Motor neuron (in vitro differentiated cells): ENCODE measurements at regions not wholly inside any gene's neighbourhood (a gene's known extent, or its start where the extent isn't known, plus 50 kb on each side); places are given as distances from the start of the nearest gene placed in this dataset.

Experiments used
- ATAC-seq, 8 experiments: fragments of 200-7000 bp; cut with Tn5 transposase; replicated peaks in 6 of 8; 2 replicates each; pipeline ENCODE4 v1.8.0; 2021; ENCODE audit warnings: mild to moderate bottlenecking in 8 of 8, moderate library complexity in 8 of 8
- H3K27ac ChIP-seq, 2 donors: fragments of 250-450 bp; sonication (Bioruptor Pico); 2 replicates each; pipeline ENCODE4 v1.9.0; 2021; ENCODE audit warnings: antibody characterized with exemption in 2 of 2, mild to moderate bottlenecking in 2 of 2, moderate library complexity in 1 of 2
- H3K4me1 ChIP-seq, 2 donors: fragments of 250-450 bp; sonication (Bioruptor Pico); replicated peaks in 1 of 2; 2 replicates each; pipeline ENCODE4 v1.6.1; 2021; ENCODE audit warnings: antibody characterized with exemption in 2 of 2, mild to moderate bottlenecking in 2 of 2, moderate library complexity in 1 of 2
- H3K4me3 ChIP-seq, 5 donors: fragments of 250-450 bp; sonication (Bioruptor Pico); 2 replicates each; pipeline ENCODE4 v1.9.0; 2021; ENCODE audit warnings: antibody characterized with exemption in 5 of 5, mild to moderate bottlenecking in 5 of 5, moderate library complexity in 4 of 5
- WGBS, 10 experiments: fragments of 450-650 bp; shearing (Covaris generic); methylation state at CpG; one replicate each; pipeline ENCODE4 v1.0.0; 2022; 5-methylcytosine and 5-hydroxymethylcytosine counted together
- in situ Hi-C, 9 experiments: fragments of 400-800 bp; cut with MboI; loops; one replicate each; pipeline ENCODE4 v1.15.0; 2021; ENCODE audit warnings: low sequenced_read_pairs in 9 of 9, low pct_unique_long_range_greater_than_20kb in 2 of 9; ENCODE audit not compliant: unreplicated experiment in 9 of 9

GRCh38 chr12:58242796-58243630, 301.6 kb downstream of the ATP23 start:
- WGBS, 10 experiments, result 5 to 98% (median 44%) methylated on average over 1 to 4 of the region's 4 CpGs; no CpG with 5 or more reads in 1 of the 10 experiments
- no peak overlapping the region for H3K4me3 ChIP-seq
- in situ Hi-C loops, result no loop called here
- peaks cover 0 to 2% of the 10 kb centered on the region in 2 donors for H3K4me1 ChIP-seq
- ATAC-seq, result peak in 7 of 8 experiments; percentile 39 to 96 (median 92)
- H3K27ac ChIP-seq, result no peak overlapping the region

- no peak for ATAC-seq
- 72 to 100% (median 89%) methylated on average over 1 to 4 of the region's 4 CpGs; no CpG with 5 or more reads in 1 of the 10 experiments for WGBS, 10 experiments
- no peak overlapping the region for H3K27ac ChIP-seq
- H3K4me1 ChIP-seq, result peaks cover 0 to 10% of the 10 kb centered on the region in 2 donors
- H3K4me3 ChIP-seq, result no peak overlapping the region
- in situ Hi-C loops, result no loop called here
Measured at GRCh38 chr12:58247633-58248032, 306.3 kb downstream of the ATP23 start.

GRCh38 chr12:58248599-58248998, 307.2 kb downstream of the ATP23 start:
- in situ Hi-C loops, result no loop called here
- no peak for ATAC-seq
- 63 to 100% (median 94%) methylated on average over 1 to 3 of the region's 3 CpGs; no CpG with 5 or more reads in 1 of the 10 experiments for WGBS, 10 experiments

GRCh38 chr12:58249610-58250009, 308.2 kb downstream of the ATP23 start:
- Histone ChIP-seq H3K4me1 (peaks cover 0 to 8% of the 10 kb centered on the region in 2 donors), H3K27ac (no peak overlapping the region), H3K4me3 (no peak overlapping the region)
- ATAC-seq, result no peak
- WGBS, 10 experiments, result 19 to 100% (median 71%) methylated on average over 2 of the region's 2 CpGs; no CpG with 5 or more reads in 3 of the 10 experiments
- in situ Hi-C loops, result no loop called here

More at GRCh38 chr12:58248599-58248998, 307.2 kb downstream of the ATP23 start:
- Histone ChIP-seq H3K27ac (no peak overlapping the region), H3K4me1 (peaks cover 0 to 8% of the 10 kb centered on the region in 2 donors), H3K4me3 (no peak overlapping the region)

GRCh38 chr12:58250077-58250476, 308.7 kb downstream of the ATP23 start:
- in situ Hi-C loops, result no loop called here
- H3K4me1 ChIP-seq, result peaks cover 0 to 8% of the 10 kb centered on the region in 2 donors
- no peak overlapping the region for H3K4me3 ChIP-seq
- peak in 2 of 8 experiments; percentile 51 to 65 for ATAC-seq
- WGBS, 10 experiments, result 7 to 100% (median 75%) methylated on average over 2 to 5 of the region's 5 CpGs; no CpG with 5 or more reads in 2 of the 10 experiments
- no peak overlapping the region for H3K27ac ChIP-seq

GRCh38 chr12:58252914-58253313, 311.5 kb downstream of the ATP23 start:
- Histone ChIP-seq H3K4me3 (no peak overlapping the region), H3K27ac (no peak overlapping the region), H3K4me1 (peaks cover 0 to 8% of the 10 kb centered on the region in 2 donors)
- ATAC-seq, result no peak
- in situ Hi-C loops, result no loop called here
- WGBS, 10 experiments, result 20 to 100% (median 85%) methylated on average over 1 to 2 of the region's 2 CpGs

GRCh38 chr12:58253663-58254062, 312.3 kb downstream of the ATP23 start:
- peak in 1 of 8 experiments; percentile 30 for ATAC-seq
- in situ Hi-C loops, result no loop called here
- WGBS, 10 experiments, result 18 to 71% (median 55%) methylated on average over 1 of the region's 1 CpG; no CpG with 5 or more reads in 4 of the 10 experiments

GRCh38 chr12:58254463-58255100, 313.2 kb downstream of the ATP23 start:
- in situ Hi-C loops, result no loop called here
- 82 to 100% (median 100%) methylated on average over 1 of the region's 1 CpG; no CpG with 5 or more reads in 4 of the 10 experiments for WGBS, 10 experiments
- Histone ChIP-seq H3K4me1 (peaks cover 0 to 8% of the 10 kb centered on the region in 2 donors), H3K4me3 (no peak overlapping the region), H3K27ac (no peak overlapping the region)
- peak in 2 of 8 experiments; percentile 76 to 83 for ATAC-seq

More at GRCh38 chr12:58253663-58254062, 312.3 kb downstream of the ATP23 start:
- Histone ChIP-seq H3K4me3 (no peak overlapping the region), H3K27ac (no peak overlapping the region), H3K4me1 (peaks cover 0 to 8% of the 10 kb centered on the region in 2 donors)

- peaks cover 0 to 2% of the 10 kb centered on the region in 2 donors for H3K4me1 ChIP-seq
- in situ Hi-C loops, result no loop called here
- no peak overlapping the region for H3K4me3 ChIP-seq
- no peak for ATAC-seq
- WGBS, 10 experiments, result 40 to 100% (median 100%) methylated on average over 1 of the region's 1 CpG; no CpG with 5 or more reads in 4 of the 10 experiments
- no peak overlapping the region for H3K27ac ChIP-seq
Measured at GRCh38 chr12:58262796-58263195, 321.4 kb downstream of the ATP23 start.

- Histone ChIP-seq H3K4me1 (peaks cover 0 to 2% of the 10 kb centered on the region in 2 donors), H3K27ac (no peak overlapping the region), H3K4me3 (no peak overlapping the region)
- WGBS, 10 experiments, result 0 to 100% (median 67%) methylated on average over 1 of the region's 1 CpG; no CpG with 5 or more reads in 3 of the 10 experiments
- in situ Hi-C loops, result no loop called here
- ATAC-seq, result no peak
Measured at GRCh38 chr12:58263816-58264215, 322.4 kb downstream of the ATP23 start.

GRCh38 chr12:58268069-58268468, 326.7 kb downstream of the ATP23 start:
- ATAC-seq, result peak in 2 of 8 experiments; percentile 56 to 71
- in situ Hi-C loops, result no loop called here
- no peaks in the 10 kb centered on the region for H3K4me1 ChIP-seq
- no peak overlapping the region for H3K27ac ChIP-seq
- no peak overlapping the region for H3K4me3 ChIP-seq

- in situ Hi-C loops, result no loop called here
- H3K4me1 ChIP-seq, result no peaks in the 10 kb centered on the region
- H3K4me3 ChIP-seq, result no peak overlapping the region
- ATAC-seq, result peak in 1 of 8 experiments; percentile 24
- 42 to 100% (median 85%) methylated on average over 1 to 2 of the region's 2 CpGs; no CpG with 5 or more reads in 2 of the 10 experiments for WGBS, 10 experiments
- no peak overlapping the region for H3K27ac ChIP-seq
Measured at GRCh38 chr12:58269476-58269875, 328.1 kb downstream of the ATP23 start.
